ENCODE measurements at regions not wholly inside any gene's neighbourhood (a gene's known extent, or its start where the extent isn't known, plus 50 kb on each side); places are given as distances from the start of the nearest gene placed in this dataset.

DNA sequence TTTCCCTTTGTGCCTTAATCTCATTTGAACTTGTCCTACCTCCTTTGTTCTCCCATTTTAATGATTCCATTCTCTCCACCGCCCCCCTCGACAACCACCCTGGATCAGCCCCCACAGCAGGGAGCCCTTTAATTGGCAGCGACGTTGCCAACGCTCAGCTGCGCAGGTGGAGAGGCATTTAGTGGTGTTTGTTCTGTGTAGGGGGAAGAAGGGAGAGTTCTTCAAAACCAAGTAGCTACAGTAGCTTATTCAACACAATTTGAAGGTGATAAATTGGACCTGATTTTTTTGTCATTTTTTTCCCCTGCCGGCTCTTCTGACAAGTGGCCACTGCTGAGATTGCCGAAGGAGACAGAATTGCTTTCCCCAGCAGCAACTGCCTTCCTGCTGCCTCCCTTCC is 499.1 kb downstream of the CDK5RAP2 start:
- TF ChIP-seq CTCF (IDR thresholded peaks at IDR 0.05 in 8 of 11, conservative IDR thresholded peaks at IDR 0.05 in 3 of 11) (no peak), POLR2A (IDR thresholded peaks at IDR 0.05) (no peak)

Measured in spleen (tissue), 7 donors.